K562 (cell line): ENCODE measurements at regions not wholly inside any gene's neighbourhood (a gene's known extent, or its start where the extent isn't known, plus 50 kb on each side); places are given as distances from the start of the nearest gene placed in this dataset.

Source experiments
- ATAC-seq: fragments of 200-7000 bp; cut with Tn5 transposase; 3 replicates; pipeline ENCODE4 v1.9.1; 2020; ENCODE audit warnings: moderate library complexity
- BruUV-seq: library from RNA; stranded (reverse); fragments of 400-500 nt; replicated peaks from 2 replicates; lab custom pipeline; 2021; lab: Mats Ljungman, UMichigan
- CTCF ChIA-PET: fragments of 300-600 bp; formaldehyde crosslinking; extraction: SDS; loops from one replicate; lab custom pipeline; 2021; ENCODE audit warnings: low intra/inter-chr PET ratio; lab: Yijun Ruan, JAX
- POLR2A ChIA-PET: fragments of 300-600, 350-650 bp; sonication (Branson Sonifier 250); formaldehyde crosslinking; extraction: SDS; loops from one replicate; lab custom pipeline; 2021; ENCODE audit warnings: antibody characterized with exemption, inconsistent platforms; lab: Yijun Ruan, JAX
- DNase-seq, 4 experiments: peaks; one replicate each; pipeline versions ENCODE4 v3.0.0 to v3.0.0-alpha.2; 2011 to 2018; ENCODE audit warnings: low spot score in 3 of 4, mixed read lengths in 3 of 4; ENCODE audit errors: extremely low read depth in 1 of 4
- FAIRE-seq: peaks from 2 replicates; lab custom pipeline; 2011; peaks lifted over from hg19 to GRCh38; lab: Jason Lieb, UNC
- H2AFZ ChIP-seq: 2 replicates; pipeline ENCODE4 v1.6.0; 2011; ENCODE audit warnings: low read depth, low read length, control low read depth, inconsistent platforms
- H3K27ac ChIP-seq: fragments of 200-600 bp; 3 replicates; pipeline ENCODE4 v1.8.0; 2011; ENCODE audit warnings: low read depth, mild to moderate bottlenecking, control low read depth, inconsistent platforms, low read length, moderate library complexity, mixed read lengths; ENCODE audit errors: extremely low read depth
- H3K27me3 ChIP-seq, 2 experiments: fragments of 300-600 bp in 1 of 2; 2 replicates in 1 of 2; 3 replicates in 1 of 2; pipeline versions ENCODE4 v1.6.0 to v1.8.0; 2011; ENCODE audit warnings: inconsistent platforms in 2 of 2, low read length in 2 of 2, mild to moderate bottlenecking in 1 of 2, mixed read lengths in 1 of 2, moderate library complexity in 1 of 2; ENCODE audit not compliant: control insufficient read depth in 2 of 2, insufficient read depth in 2 of 2
- H3K36me3 ChIP-seq: fragments of 300-600 bp; 3 replicates; pipeline ENCODE4 v1.8.0; 2011; ENCODE audit warnings: mild to moderate bottlenecking, low read length, inconsistent platforms; ENCODE audit not compliant: control insufficient read depth, insufficient read depth
- H3K4me1 ChIP-seq, 2 experiments: fragments of 200-600 bp in 1 of 2; replicated peaks in 1 of 2; 2 replicates in 1 of 2; 3 replicates in 1 of 2; pipeline versions ENCODE4 v1.5.1 to v1.8.0; 2011; ENCODE audit warnings: inconsistent platforms in 2 of 2, low read length in 2 of 2, mild to moderate bottlenecking in 1 of 2, mixed read lengths in 1 of 2, moderate library complexity in 1 of 2; ENCODE audit not compliant: control insufficient read depth in 2 of 2, insufficient read depth in 2 of 2
- H3K4me2 ChIP-seq: 2 replicates; pipeline ENCODE4 v1.6.1; 2011; ENCODE audit warnings: low read length, control low read depth, inconsistent platforms, mixed read lengths; ENCODE audit not compliant: insufficient read depth
- H3K4me3 ChIP-seq: fragments of 200-600 bp; sonication (generic), shearing (Covaris generic); 2 replicates; pipeline ENCODE4 v1.5.1; 2016; ENCODE audit warnings: control low read depth, inconsistent platforms
- H3K79me2 ChIP-seq: fragments of 200-600 bp; 3 replicates; pipeline ENCODE4 v1.8.0; 2011; ENCODE audit warnings: low read length, inconsistent platforms; ENCODE audit not compliant: control insufficient read depth, insufficient read depth
- H3K9ac ChIP-seq, 2 experiments: 2 replicates each; pipeline versions ENCODE4 v1.6.0 to v1.6.1; 2011; ENCODE audit warnings: low read depth in 2 of 2, low read length in 2 of 2, control low read depth in 1 of 2, inconsistent platforms in 1 of 2, mild to moderate bottlenecking in 1 of 2, mixed read lengths in 1 of 2; ENCODE audit not compliant: insufficient read depth in 1 of 2
- H3K9me1 ChIP-seq: one replicate; pipeline ENCODE4 v1.6.0; 2011; ENCODE audit warnings: inconsistent platforms, mild to moderate bottlenecking, low read length, moderate library complexity; ENCODE audit not compliant: control insufficient read depth, insufficient read depth
- H3K9me3 ChIP-seq: replicated peaks from 2 replicates; pipeline ENCODE4 v1.5.1; 2011; ENCODE audit warnings: low read depth, low read length, inconsistent platforms; ENCODE audit not compliant: control insufficient read depth, insufficient read depth
- H4K20me1 ChIP-seq: replicated peaks from 2 replicates; pipeline ENCODE4 v1.6.1; 2011; ENCODE audit warnings: low read length, inconsistent platforms, mixed read lengths; ENCODE audit not compliant: control insufficient read depth, insufficient read depth
- CBX5 ChIP-seq: IDR thresholded peaks from 2 replicates; pipeline ENCODE4 v1.6.1; 2014; ENCODE audit warnings: low read depth, borderline replicate concordance
- CREB1 ChIP-seq, 2 experiments: sonication (generic) in 1 of 2; formaldehyde crosslinking in 1 of 2; IDR thresholded peaks; 2 replicates each; pipeline versions ENCODE4 v1.6.1 to v1.8.0; 2012 to 2022; ENCODE audit warnings: inconsistent platforms in 1 of 2, mild to moderate bottlenecking in 1 of 2, missing genetic modification reagents in 1 of 2, moderate library complexity in 1 of 2
- DNMT1 ChIP-seq: fragments of 450-650 bp; IDR thresholded peaks from 2 replicates; pipeline ENCODE4 v1.6.1; 2016; ENCODE audit warnings: antibody characterized with exemption, mild to moderate bottlenecking
- LEF1 ChIP-seq: fragments of 450-650 bp; IDR thresholded peaks from 2 replicates; pipeline ENCODE4 v1.6.1; 2016; ENCODE audit warnings: mild to moderate bottlenecking
- NCOA2 ChIP-seq, 2 experiments: fragments of 450-650 bp; IDR thresholded peaks; 2 replicates each; pipeline ENCODE4 v1.6.1; 2018; ENCODE audit warnings: mild to moderate bottlenecking in 2 of 2, moderate library complexity in 1 of 2; ENCODE audit not compliant: partially characterized antibody in 2 of 2
- RBM25 ChIP-seq: fragments of 200-400 bp; formaldehyde crosslinking; IDR thresholded peaks from 2 replicates; pipeline ENCODE4 v1.6.1; 2018; ENCODE audit warnings: low read length, low read depth, moderate library complexity; ENCODE audit not compliant: severe bottlenecking
- RCOR1 ChIP-seq, 2 experiments: IDR thresholded peaks; 2 replicates each; pipeline ENCODE4 v1.6.1; 2012; ENCODE audit warnings: low read depth in 2 of 2, low read length in 2 of 2, borderline replicate concordance in 1 of 2, improper control_type of control experiment in 1 of 2
- ZBTB1 ChIP-seq: sonication (generic); formaldehyde crosslinking; IDR thresholded peaks from 2 replicates; pipeline ENCODE4 v1.8.1; 2023; ENCODE audit warnings: missing genetic modification reagents, low read depth, mild to moderate bottlenecking, borderline replicate concordance
- ZNF165 ChIP-seq: fragments of 250-450 bp; sonication (Bioruptor Pico); IDR thresholded peaks from 2 replicates; pipeline ENCODE4 v1.4.0; 2020; ENCODE audit warnings: borderline replicate concordance
- ZNF57 ChIP-seq: fragments of 450-650 bp; formaldehyde crosslinking; IDR thresholded peaks from 2 replicates; pipeline ENCODE4 v1.4.0; 2020; ENCODE audit warnings: mild to moderate bottlenecking, moderate library complexity
- WGBS: fragments of 100-300 bp; shearing (Covaris generic); methylation state at CpG from one replicate; pipeline ENCODE4 v1.1.6; 2016; ENCODE audit warnings: low coverage, mixed read lengths; ENCODE audit not compliant: insufficient coverage; ENCODE audit errors: missing lambda C conversion rate; 5-methylcytosine and 5-hydroxymethylcytosine counted together
- in situ Hi-C: fragments of 300-500 bp; cut with MboI; formaldehyde crosslinking; loops from 4 replicates; pipeline ENCODE4 v1.15.0; 2018; ENCODE audit warnings: inconsistent platforms, mixed read lengths
- intact Hi-C: fragments of 100-400 bp; cut with micrococcal nuclease; formaldehyde crosslinking; loops from 2 replicates; pipeline ENCODE4 v1.14.2; 2022

DNA sequence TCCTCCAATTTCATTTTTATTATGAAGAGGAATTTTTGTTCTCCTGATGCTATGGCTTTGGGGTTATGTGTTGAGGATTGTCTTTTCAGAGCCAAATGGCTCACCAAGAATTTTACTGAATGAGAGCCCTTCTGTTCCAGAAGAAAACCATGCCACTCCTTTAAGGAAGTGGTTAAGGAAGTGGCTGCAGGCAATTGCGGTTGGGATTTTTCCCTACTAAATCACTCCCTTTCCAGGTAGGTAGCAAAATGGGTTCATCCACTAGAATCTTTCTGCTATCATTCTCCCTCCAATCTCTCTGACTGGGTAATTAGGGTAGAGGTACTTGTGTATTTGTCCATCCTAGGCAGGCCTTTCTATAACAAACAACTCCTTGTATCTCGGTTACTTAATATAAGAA lies 163.1 kb downstream of the TTC8 start:
- ATAC-seq (no peak), FAIRE-seq (no peak), DNase-seq (no peak)
- ChIA-PET POLR2A (no interaction called here), CTCF (no interaction called here)
- H3K9me3 ChIP-seq, result no peaks in the 10 kb centered on the region
- no peak for TF ChIP-seq RBM25
- TF ChIP-seq CBX5, result no peak
- no peak for TF ChIP-seq CREB1 (IDR thresholded peaks at IDR 0.05)
- TF ChIP-seq CREB1 (CRISPR knock-in tag; IDR thresholded peaks at IDR 0.05), result no peak
- no peak for TF ChIP-seq RCOR1 (IDR thresholded peaks at IDR 0.05; ENCODE audit: borderline replicate concordance in 1 of 2, low read depth in 2 of 2, low read length in 2 of 2)
- TF ChIP-seq ZBTB1 (CRISPR knock-in tag), result no peak
- no peak for TF ChIP-seq ZNF57 (CRISPR knock-in tag)
- TF ChIP-seq LEF1, result no peak
- no peak for TF ChIP-seq NCOA2 (IDR thresholded peaks at IDR 0.05; ENCODE audit: partially characterized antibody in 2 of 2)
- no peak for TF ChIP-seq DNMT1
- TF ChIP-seq ZNF165 (CRISPR knock-in tag), result no peak
- no TSS peak for BruUV-seq
- no peaks in the 10 kb centered on the region for H4K20me1 ChIP-seq
- no peaks in the 10 kb centered on the region for H3K36me3 ChIP-seq
- H3K4me2 ChIP-seq, result no peak overlapping the region
- no peaks in the 10 kb centered on the region for H3K27me3 ChIP-seq
- H3K9me1 ChIP-seq, result no peaks in the 10 kb centered on the region
- H3K4me3 ChIP-seq, result no peak overlapping the region
- 0% methylated on average over 2 of the region's 2 CpGs for WGBS
- no peak overlapping the region for H3K9ac ChIP-seq
- no peaks in the 10 kb centered on the region for H3K79me2 ChIP-seq
- in situ Hi-C loops (no loop called here), intact Hi-C loops (no loop called here)
- no peak overlapping the region for H2AFZ ChIP-seq
- no peaks in the 10 kb centered on the region; a peak in 1 of 5 replicates for H3K4me1 ChIP-seq
- H3K27ac ChIP-seq, result no peak overlapping the region
